NCI-H2196 treated with DMSO at 0.1 percent for 48 hours (cell line): ENCODE measurements at regions not wholly inside any gene's neighbourhood (a gene's known extent, or its start where the extent isn't known, plus 50 kb on each side); places are given as distances from the start of the nearest gene placed in this dataset.
A peak's percentile ranks its signal among the peaks of the same experiment; 100 is the strongest.

Experiments
- DNase-seq: peaks from one replicate; lab custom pipeline; 2025; ENCODE audit not compliant: unreplicated experiment; lab: John Stamatoyannopoulos, UW

GRCh38 chr2:106572541-106573450 lies 85.6 kb downstream of the CD8B2 start:
- no peak for DNase-seq

GRCh38 chr2:106573773-106574172 lies 86.6 kb downstream of the CD8B2 start:
- DNase-seq, result no peak

- DNase-seq, result no peak
Measured at GRCh38 chr2:106575955-106576354, 88.8 kb downstream of the CD8B2 start.

- no peak for DNase-seq
Measured at GRCh38 chr2:106577255-106577651, 90.1 kb downstream of the CD8B2 start.

GRCh38 chr2:106579750-106580197 lies 92.6 kb downstream of the CD8B2 start:
- no peak for DNase-seq

GRCh38 chr2:106580241-106580640 lies 93.1 kb downstream of the CD8B2 start:
- no peak for DNase-seq

GRCh38 chr2:106581328-106581727 lies 94.2 kb downstream of the CD8B2 start:
- no peak for DNase-seq

- no peak for DNase-seq
Measured at GRCh38 chr2:106581755-106582147, 94.6 kb downstream of the CD8B2 start.

- DNase-seq, result peak; percentile 69
Measured at GRCh38 chr2:106582148-106583143, 95.3 kb downstream of the CD8B2 start.

- DNase-seq, result no peak
Measured at GRCh38 chr2:106584304-106584954, 97.3 kb downstream of the CD8B2 start.

GRCh38 chr2:106596844-106597243 lies 109.7 kb downstream of the CD8B2 start:
- no peak for DNase-seq

GRCh38 chr2:106599540-106599939 lies 112.4 kb downstream of the CD8B2 start:
- no peak for DNase-seq

GRCh38 chr2:106602042-106602441 lies 114.9 kb downstream of the CD8B2 start:
- DNase-seq, result no peak

GRCh38 chr2:106606652-106607051 lies 119.5 kb downstream of the CD8B2 start:
- DNase-seq, result no peak

GRCh38 chr2:106607371-106607770 lies 120.2 kb downstream of the CD8B2 start:
- no peak for DNase-seq

- no peak for DNase-seq
Measured at GRCh38 chr2:106609780-106610179, 122.6 kb downstream of the CD8B2 start.

- no peak for DNase-seq
Measured at GRCh38 chr2:106614511-106615291, 127.5 kb downstream of the CD8B2 start.

GRCh38 chr2:106618614-106619013 lies 131.4 kb downstream of the CD8B2 start:
- no peak for DNase-seq

- no peak for DNase-seq
Measured at GRCh38 chr2:106623456-106623855, 136.3 kb downstream of the CD8B2 start.

GRCh38 chr2:106624787-106625380 lies 137.7 kb downstream of the CD8B2 start:
- DNase-seq, result no peak
